Stimulated activated CD4-positive, alpha-beta T cell treated with anti-CD3 and anti-CD28 coated beads, Interleukin-4, amount 100 ng/mL, for 48 hours (primary cell): ENCODE measurements at regions not wholly inside any gene's neighbourhood (a gene's known extent, or its start where the extent isn't known, plus 50 kb on each side); places are given as distances from the start of the nearest gene placed in this dataset.
"Not testable (repeated sequence)": the region's sequence is repeated elsewhere in the genome, so short reads cannot be mapped to it uniquely, and the experiment has no call there.

Source experiments
- DNase-seq, 2 donors: peaks; one replicate each; pipeline ENCODE4 v3.0.0-alpha.2; 2020; ENCODE audit warnings: low read depth in 2 of 2

DNA sequence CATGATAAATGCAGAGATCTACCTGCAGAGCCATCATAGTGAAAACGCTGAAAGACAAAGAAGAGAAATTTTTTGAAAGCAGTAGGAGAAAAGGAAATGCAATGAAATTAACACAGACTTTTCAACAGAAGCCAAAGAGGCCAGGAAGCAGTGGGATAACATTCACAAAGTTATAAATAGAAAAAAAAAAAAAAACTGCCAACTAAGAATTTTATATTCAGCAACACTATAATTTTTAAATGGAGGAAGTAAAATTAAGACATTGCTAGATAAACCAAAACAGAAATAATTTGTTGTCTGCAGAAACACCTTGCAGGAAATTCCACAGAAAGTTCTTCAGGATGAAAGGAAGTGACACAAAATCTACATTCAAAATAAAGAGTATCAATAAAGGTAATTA lies 591.5 kb upstream of the ID4 start:
- DNase-seq, result no peak

DNA sequence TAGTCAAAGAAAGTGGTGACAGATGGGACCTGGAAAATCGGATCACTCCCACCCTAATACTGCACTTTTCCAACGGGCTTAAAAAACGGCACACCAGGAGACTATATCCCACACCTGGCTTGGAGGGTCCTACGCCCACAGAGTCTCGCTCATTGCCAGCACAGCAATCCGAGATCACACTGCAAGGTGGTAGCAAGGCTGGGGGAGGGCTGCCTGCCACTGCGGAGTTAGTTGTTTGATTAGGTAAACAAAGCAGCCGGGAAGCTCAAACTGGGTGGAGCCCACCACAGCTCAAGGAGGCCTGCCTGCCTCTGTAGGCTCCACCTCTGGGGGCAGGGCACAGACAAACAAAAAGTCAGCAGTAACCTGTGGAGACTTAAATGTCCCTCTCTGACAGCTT lies 590.0 kb upstream of the ID4 start:
- not testable (repeated sequence) for DNase-seq

DNA sequence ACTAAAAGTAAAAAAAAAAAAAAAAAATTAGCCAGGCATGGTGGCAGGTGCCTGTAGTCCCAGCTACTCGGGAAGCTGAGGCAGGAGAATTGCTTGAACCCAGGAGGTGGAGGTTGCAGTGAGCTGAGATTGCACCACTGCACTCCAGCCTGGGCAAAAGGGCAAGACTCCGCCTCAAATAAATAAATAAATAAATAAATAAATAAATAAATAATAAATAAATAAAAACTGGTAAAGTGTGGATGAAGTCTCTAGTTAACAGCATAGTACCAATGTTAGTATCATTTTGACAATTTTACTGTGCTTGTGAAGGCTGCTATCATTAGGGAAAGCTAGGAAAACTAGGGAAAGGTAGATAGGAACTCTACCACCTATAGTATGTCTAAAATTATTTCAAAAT lies 581.0 kb upstream of the ID4 start:
- DNase-seq, result not testable (repeated sequence)

DNA sequence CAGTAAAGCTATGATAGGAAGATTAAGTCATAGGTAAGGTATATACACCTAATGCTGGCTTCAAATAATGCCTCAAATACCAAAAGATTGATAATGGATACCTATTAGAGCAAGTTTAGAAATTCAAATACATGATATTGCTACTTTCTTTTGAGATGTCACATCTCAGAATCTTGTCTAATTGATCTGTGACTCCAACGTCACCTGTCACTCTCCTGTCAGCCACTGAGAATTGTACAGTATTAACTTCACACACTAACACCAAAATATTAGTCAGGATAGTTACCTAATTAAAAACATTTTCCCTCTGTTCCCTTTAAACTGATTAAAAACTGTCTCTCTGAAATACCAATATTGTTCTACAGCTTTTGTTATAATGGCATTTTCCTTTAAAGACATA lies 575.5 kb upstream of the ID4 start:
- no peak for DNase-seq

DNA sequence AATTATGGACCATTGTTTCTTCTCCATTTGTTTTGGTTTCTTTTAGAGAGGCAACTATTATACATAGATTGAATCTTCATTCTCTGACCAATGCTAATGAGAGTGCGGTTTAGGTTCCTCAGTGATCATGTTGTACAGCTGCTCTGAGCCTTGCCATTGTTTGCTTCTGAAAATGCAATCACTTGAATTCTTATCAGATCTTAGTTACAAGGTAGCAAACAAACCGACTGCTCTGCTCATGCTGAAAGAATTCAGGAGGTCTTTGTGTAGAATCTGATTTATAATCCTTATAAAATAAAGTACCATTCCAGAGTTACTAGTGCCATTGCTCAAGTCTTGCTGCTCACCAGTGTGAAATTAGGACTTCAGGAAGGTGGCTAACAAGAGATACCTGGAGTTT lies 569.1 kb upstream of the ID4 start:
- DNase-seq, result no peak

DNA sequence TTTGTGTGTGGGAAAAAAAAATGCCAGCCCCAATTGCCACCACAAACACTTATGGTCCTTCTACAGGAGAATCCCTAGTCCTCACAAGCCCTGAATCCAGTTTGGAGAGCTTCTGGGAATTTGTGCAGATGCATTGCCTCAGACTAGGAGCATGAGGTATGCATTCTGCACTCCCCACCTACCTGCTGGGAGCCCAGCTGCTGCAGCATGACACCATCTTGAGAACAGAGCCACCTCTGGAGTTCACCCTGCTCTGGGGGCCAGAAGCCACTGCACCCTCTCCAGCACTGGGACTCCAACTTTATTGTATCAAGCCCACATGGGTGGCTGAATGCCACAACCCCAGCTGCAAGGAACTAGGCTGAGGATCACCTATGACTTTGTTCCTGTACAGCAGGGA lies 568.5 kb upstream of the ID4 start:
- DNase-seq, result no peak

DNA sequence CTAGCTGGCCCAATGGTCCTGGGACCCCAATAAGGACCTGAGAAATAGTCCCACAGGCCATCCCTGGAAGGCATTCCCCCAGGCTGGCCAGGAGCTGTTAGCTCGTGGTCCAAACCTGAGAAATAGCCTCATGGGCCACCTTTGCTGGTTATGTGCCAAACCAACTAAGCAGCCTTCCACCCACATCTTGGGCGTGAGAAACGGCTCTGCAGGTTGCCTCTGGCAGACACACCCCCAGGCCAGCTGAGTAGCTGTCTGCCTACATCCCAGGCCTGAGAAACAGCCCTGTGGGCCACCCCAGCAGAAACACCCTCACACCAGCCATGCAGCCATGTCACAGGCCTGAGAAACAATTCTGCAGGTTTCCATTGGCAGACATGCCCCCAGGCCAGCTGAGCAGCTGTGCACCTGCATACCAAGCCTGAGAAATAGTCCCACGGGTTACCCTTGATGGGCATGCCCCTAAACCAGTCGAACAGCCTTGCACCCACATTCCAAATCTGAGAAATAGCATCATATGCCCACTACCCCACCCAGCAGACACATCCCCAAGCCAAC lies 567.8 kb upstream of the ID4 start:
- no peak for DNase-seq

DNA sequence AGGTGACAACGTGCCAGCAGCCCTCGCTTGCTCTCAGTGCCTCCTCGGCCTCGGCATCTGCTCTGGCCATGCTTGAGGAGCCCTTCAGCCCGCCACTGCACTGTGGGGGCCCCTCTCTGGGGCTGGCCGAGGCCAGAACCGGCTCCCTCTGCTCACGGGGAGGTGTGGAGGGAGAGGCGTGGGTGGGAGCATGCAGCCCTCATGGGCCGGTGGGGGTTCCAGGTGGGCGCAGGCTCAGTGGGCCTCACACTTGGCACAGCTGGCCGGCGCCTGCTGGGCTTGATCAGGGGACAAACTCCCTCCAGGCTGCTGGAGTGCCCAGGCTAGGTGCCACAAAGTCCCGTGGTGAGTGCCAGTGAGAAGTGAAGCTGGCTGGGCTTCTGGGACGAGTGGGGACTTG lies 566.6 kb upstream of the ID4 start:
- DNase-seq, result no peak

DNA sequence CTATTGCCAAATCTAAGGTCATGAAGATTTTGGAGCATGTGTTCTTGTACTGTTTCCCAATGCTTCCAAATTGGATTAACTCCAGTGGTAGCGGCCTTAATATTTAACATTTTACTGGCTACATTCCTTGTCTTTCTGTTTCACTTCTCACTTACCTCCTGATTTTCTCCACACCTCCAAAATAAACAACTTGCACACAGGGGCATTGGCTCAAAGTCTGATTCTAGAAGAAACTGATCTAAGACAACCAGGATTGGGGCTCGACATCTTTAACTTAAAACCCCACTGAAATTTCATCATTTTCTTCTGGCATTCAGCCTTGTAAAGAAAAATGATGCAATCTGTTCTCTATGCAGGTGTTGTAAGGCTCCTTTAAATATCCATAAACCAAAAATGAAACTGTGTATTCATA lies 557.9 kb upstream of the ID4 start:
- DNase-seq, result no peak

DNA sequence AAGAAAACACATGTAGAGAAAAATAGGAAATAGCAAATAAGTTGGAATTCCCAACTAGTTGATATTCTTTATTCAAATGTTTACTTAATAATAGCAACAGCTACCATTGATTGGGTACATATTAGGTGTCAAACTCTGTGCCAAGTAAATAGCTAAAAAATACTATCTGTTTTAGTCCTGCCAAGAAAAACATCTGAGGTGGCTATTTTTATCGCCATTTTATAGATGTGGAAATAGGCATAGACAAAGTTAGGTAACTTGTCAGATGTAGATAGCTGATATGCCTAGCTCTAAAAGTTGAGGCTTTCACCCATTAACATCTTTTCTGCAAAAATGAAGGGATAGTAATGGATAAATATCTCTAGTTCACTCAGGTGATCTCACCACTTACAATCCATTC lies 549.2 kb upstream of the ID4 start:
- DNase-seq, result no peak

DNA sequence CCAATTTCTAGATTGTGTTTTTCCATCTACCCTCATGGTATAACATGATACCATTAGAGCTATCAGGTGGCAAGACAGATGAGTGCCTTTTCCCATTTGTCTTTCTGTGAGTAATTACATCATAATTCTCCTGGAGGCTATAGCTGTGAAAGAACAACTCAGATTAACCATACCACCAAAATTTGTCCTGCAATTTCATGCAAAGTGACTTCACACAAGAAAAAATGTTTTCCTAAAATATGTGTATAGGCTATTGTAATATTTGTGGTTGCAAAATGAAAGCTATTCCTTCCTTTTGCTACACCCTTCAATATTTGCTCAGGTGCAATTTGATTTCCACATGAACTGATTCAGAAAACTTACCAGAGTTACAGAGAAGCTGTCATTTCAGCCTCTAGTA lies 547.7 kb upstream of the ID4 start:
- DNase-seq, result no peak

DNA sequence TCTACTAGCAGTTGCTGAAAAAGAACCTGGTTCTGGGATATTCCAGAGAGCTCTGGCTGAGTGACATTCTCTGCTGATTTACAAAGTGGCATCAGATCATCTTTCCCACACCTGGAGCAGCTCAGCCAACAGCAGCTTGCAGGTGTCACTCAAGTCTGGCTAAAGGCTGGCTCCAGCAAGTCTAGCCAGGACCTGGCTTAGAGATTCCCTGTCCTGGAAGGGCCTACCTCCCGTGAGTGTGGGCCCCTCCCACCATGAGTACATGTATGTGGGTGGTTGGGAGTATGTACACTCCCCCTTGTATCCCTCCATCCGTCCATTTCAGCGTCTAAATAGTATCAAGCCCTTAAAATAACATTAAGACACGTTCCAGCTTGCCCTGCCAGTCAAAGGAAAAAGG lies 539.3 kb upstream of the ID4 start:
- no peak for DNase-seq

DNA sequence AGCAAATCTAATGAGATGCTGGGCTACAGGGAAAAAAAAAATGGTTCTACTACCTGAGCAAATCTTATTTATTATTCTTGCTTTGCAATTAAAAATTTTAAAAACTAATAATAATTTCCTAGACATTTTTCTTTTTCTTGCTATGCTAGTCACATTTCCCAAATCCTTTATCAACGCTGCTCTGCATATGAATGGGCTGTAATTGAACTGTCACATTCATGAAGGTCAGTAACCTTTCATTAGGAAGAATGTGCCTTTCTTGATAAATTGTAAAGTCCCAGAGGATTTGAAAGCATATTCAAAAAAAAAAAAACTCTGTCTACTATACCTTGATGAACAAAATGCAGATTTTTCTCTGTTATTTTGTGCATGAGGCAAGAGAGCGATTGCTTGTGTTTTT lies 538.7 kb upstream of the ID4 start:
- no peak for DNase-seq

DNA sequence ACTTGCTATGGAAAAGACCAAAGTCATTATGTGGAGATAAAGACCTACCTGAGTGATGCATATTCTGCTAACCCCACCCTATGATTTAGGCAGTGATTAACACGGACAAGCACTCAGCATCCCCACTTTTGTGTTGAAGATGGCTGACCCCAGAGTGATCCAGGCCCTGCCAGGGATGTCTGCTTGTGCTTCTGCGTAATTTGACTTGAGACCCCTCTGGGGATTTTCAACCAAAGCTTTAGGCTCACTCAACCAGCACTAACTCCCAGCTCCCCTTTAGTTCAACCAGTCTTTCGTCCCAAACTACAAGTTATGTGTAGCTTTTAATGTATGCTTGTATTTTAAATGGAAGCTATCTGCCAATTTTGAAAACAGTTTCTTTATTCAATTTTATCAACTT lies 538.0 kb upstream of the ID4 start:
- no peak for DNase-seq

DNA sequence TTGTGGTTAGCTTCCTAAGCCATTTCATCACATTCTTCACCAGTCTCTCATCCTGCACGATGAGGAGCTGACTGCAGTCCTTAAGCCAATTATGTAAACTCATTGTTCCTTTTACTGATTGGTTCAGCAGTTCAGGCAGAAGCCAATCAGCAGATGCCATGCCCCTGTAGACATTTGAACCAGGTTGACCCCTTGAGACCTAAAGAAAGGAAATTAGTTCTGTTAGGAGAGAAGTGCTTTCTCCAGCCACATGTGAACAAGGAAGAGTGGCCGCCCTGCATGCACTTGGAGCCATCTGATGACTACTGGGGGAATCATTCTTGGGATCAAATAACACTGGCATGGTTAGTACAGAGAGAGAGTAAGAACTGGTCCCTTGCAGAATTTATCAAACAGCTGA lies 535.2 kb upstream of the ID4 start:
- DNase-seq, result no peak

DNA sequence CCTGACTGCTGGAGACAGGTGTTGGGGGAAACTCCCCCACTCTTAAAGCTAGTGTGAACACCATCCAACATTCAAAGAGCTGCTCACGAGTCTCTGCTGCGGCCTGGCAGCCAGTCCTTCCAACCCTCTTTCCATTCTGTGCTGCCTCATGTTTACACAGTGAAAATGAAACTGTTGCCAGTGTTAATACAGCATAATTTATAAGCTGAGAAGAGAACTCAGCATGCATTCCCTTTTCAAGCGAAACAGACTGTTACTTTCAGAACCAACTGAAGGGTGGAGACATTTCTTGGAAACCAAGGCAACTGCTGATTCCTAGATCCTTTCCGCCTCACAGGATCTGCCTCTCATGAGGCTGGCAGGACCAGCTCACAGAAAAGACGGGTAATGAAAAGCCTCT lies 533.8 kb upstream of the ID4 start:
- no peak for DNase-seq

DNA sequence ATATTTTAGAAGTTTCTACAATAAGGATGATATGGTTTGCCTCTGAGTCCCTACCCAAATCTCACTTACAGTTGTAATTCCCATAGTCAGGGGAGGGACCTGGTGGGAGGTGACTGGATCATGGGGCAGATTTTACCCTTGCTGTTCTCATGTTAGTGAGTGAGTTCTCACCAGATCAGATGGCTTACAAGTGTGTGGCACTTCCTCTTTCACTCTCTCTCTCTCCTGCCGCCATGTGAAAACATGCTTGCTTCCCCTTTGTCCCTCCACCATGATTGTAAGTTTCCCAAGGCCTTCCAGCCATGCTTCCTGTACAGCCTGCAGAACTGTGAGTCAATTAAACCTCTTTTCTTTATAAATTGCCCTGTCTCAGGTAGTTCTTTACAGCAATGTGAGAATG lies 527.5 kb upstream of the ID4 start:
- DNase-seq, result no peak

DNA sequence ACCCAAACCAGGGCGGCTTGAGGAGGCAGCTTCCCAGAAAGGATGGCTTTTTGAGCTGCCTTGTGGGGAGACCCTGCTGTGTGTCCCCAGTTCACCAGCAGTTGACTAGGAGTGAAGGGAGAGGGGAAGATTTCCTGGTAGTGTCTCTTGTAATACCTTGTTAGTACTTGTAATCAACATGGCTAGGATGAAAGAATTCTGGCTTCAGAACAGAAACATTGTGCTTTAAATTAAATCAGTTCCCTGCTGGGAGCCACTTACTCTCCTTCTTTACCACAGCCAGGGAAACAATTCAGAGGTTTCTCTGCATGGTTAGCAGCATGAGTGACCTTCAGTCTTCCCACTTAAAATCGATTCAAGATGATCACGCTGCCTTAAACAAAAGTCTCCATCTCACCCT lies 525.4 kb upstream of the ID4 start:
- no peak for DNase-seq

DNA sequence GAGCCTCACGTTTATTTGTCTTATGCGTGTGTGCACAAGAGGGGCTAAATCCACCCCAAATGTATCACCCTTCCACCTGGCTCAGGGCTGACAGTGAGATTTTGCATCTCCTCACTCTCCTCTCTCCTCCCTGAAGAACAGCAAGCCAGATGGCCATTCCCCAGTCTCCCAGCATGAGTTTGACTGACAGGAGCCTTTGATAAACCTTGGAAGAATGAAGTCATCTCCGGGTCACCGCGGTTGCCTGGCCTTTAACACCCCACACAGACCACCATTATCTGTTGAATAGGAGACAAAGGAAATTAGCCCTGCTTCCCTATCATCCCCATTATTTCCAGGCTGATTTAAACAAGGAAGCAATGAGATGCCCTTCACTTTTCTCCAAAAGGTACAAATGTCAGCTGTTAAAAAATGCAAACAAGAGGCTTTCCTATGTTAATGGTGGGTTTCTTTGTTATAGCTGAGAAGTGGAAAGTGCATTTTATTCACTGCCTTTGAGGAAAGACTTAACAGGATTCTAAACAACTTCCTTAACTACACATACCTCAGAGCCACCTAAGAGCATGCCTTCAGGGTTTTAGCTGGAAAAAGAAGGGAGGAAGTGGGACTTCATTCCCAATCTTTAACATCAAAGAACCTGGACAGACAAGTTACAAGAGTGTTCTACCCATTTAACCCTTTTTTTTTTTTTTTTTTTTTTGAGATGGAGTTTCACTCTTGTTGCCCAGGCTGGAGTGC lies 524.8 kb upstream of the ID4 start:
- DNase-seq, result no peak

DNA sequence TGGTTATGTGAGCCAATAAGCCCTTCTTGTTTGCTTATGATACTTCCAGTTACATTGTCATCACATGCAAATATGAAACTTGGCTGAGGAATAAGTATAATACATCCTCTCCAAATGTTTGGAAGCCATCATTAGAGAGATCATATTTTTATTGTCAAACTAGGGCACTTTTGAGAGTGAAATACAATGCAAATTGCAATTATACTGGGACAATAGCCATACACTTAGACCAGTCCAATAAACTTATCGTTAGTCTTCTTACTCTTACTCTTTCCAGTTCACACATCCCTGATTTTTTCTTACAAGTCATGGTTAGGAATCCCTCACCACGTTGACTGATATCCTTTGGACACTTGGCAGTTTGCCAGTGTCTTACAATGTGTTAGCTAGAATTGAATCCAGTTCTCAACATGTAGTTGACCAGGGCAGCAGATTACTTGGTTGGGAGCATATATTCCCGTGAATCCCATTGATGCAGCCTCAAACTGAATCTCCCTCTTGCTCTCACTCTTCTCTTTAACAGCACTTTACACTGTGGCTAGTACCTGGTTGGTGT lies 519.7 kb upstream of the ID4 start:
- no peak for DNase-seq

DNA sequence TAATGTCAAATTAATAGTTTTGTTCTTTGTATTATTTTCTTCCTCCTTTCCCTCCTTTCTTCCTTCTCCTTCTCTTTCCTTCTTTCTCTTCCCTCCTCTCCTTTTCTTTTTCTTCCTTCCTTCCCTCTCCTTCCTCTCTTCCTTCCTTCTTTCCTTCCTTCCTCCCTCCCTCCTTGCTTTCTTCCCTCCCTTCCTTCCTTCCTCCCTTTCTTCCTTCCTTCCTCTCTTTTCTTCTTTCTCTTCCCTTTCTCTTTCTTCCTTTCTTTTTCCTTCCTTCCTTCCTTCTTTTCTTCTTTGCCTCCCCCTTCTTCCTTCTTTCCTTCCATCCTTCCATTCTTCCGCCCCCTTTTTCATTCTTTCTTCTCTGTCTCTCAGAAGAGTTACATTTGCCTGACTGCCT lies 518.2 kb upstream of the ID4 start:
- DNase-seq, result no peak

DNA sequence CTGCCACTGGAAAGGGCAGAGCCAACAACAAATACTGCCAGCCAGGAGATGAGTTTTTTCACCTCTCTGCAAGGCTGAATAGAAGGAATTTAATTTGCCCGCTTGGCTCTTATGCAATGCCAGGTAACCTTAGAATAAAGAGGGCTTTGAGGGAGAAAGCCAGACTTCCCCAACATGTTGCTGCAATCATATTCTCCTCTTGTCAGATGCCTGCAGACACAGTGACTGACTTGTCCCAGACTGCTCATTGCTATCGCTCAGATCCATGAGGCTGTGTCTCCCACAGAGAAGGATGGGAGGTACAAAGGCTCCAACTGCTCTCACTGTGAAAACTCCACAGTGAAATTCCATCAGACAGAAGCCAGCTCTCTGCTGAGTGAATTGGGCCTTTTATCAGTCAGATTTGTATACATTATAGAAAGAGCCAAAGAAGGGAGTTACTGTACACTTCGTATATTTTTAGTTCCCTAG lies 517.0 kb upstream of the ID4 start:
- no peak for DNase-seq

DNA sequence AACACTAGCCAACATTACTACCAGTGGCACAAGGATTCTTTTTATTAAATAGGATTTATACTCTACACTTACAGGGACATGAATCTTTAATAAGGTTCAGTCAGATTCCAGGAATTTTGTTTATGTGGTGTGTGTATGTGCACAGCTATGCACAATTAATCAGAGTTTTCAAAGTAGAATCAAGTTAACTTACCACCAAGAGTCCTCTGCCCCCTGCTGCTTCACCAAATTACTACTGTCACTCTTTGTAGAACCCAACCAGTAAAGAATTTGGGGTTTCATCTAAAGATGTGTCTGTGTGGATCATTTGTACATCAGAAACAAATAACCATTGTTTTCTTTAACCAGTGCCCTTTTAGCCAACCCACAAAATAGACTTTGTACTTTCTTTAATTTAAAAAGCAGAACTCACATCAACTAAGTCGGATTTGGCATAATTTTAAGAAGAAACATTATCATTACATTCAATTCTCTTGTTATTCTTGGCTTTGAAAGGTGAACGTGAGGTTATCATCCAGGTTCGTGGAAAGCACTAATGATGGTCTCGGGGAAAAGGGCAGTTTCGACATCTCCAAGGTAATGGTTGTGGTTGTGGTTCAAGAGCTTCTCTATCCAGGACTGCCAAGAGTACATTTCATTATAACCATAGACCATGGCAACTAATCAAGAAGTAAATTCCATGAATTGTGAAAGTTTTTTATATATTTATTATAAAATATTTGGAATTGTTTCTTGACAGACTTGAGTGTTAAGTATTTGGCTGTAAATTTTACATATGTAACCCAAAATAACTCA lies 514.3 kb upstream of the ID4 start:
- no peak for DNase-seq
